ENCODE measurements at regions not wholly inside any gene's neighbourhood (a gene's known extent, or its start where the extent isn't known, plus 50 kb on each side); places are given as distances from the start of the nearest gene placed in this dataset.

- DNase-seq (ENCODE audit: low read depth in 2 of 2) = no peak
Observed at GRCh38 chr2:144333143-144333555, 186.8 kb downstream of the ZEB2 start.

- peak; percentile 74 to 76 for DNase-seq (ENCODE audit: low read depth in 2 of 2)
Observed at GRCh38 chr2:144332356-144333142, 187.4 kb downstream of the ZEB2 start.

- DNase-seq (ENCODE audit: low read depth in 2 of 2) = peak in 1 of 2 donors; percentile 43
Observed at GRCh38 chr2:144331674-144332355, 188.1 kb downstream of the ZEB2 start.

GRCh38 chr2:144330951-144331673 lies 188.8 kb downstream of the ZEB2 start:
- no peak for DNase-seq (ENCODE audit: low read depth in 2 of 2)

GRCh38 chr2:144329472-144329871 lies 190.4 kb downstream of the ZEB2 start:
- DNase-seq (ENCODE audit: low read depth in 2 of 2) = no peak

GRCh38 chr2:144328938-144329337 lies 191.0 kb downstream of the ZEB2 start:
- no peak for DNase-seq (ENCODE audit: low read depth in 2 of 2)

- no peak for DNase-seq (ENCODE audit: low read depth in 2 of 2)
Observed at GRCh38 chr2:144326825-144327224, 193.1 kb downstream of the ZEB2 start.

- DNase-seq (ENCODE audit: low read depth in 2 of 2) = no peak
Observed at GRCh38 chr2:144325086-144325485, 194.8 kb downstream of the ZEB2 start.

GRCh38 chr2:144324446-144325045 lies 195.4 kb downstream of the ZEB2 start:
- DNase-seq (ENCODE audit: low read depth in 2 of 2) = no peak

- no peak for DNase-seq (ENCODE audit: low read depth in 2 of 2)
Observed at GRCh38 chr2:144323946-144324345, 196.0 kb downstream of the ZEB2 start.

- no peak for DNase-seq (ENCODE audit: low read depth in 2 of 2)
Observed at GRCh38 chr2:144322379-144322778, 197.5 kb downstream of the ZEB2 start.

- DNase-seq (ENCODE audit: low read depth in 2 of 2) = peak; percentile 32 to 45
Observed at GRCh38 chr2:144320491-144320890, 199.4 kb downstream of the ZEB2 start.

GRCh38 chr2:144317071-144317738 lies 202.7 kb downstream of the ZEB2 start:
- DNase-seq (ENCODE audit: low read depth in 2 of 2) = no peak

- DNase-seq (ENCODE audit: low read depth in 2 of 2) = no peak
Observed at GRCh38 chr2:144310889-144311608, 208.9 kb downstream of the ZEB2 start.

GRCh38 chr2:144310484-144310883 lies 209.4 kb downstream of the ZEB2 start:
- DNase-seq (ENCODE audit: low read depth in 2 of 2) = no peak

- DNase-seq (ENCODE audit: low read depth in 2 of 2) = no peak
Observed at GRCh38 chr2:144307711-144308110, 212.2 kb downstream of the ZEB2 start.

- DNase-seq (ENCODE audit: low read depth in 2 of 2) = no peak
Observed at GRCh38 chr2:144304202-144304601, 215.7 kb downstream of the ZEB2 start.

GRCh38 chr2:144300632-144301031 lies 219.3 kb downstream of the ZEB2 start:
- no peak for DNase-seq (ENCODE audit: low read depth in 2 of 2)

- DNase-seq (ENCODE audit: low read depth in 2 of 2) = no peak
Observed at GRCh38 chr2:144290276-144290675, 229.6 kb downstream of the ZEB2 start.

- DNase-seq (ENCODE audit: low read depth in 2 of 2) = no peak
Observed at GRCh38 chr2:144288438-144288837, 231.5 kb downstream of the ZEB2 start.

- no peak for DNase-seq (ENCODE audit: low read depth in 2 of 2)
Observed at GRCh38 chr2:144285324-144285723, 234.6 kb downstream of the ZEB2 start.

All from stimulated activated CD8-positive, alpha-beta memory T cell treated with anti-CD3 and anti-CD28 coated beads, Interleukin-2, amount 100 ng/mL, for 1 hour (primary cell).